ENCODE measurements at regions not wholly inside any gene's neighbourhood (a gene's known extent, or its start where the extent isn't known, plus 50 kb on each side); places are given as distances from the start of the nearest gene placed in this dataset.

- TF ChIP-seq CTCF (IDR thresholded peaks at IDR 0.05; ENCODE audit: low read depth, low read length), result no peak
- no peak overlapping the region for H3K4me3 ChIP-seq (ENCODE audit: low read depth, low read length)
- in situ Hi-C loops (cut with HindIII; ENCODE audit: low sequenced_read_pairs), result no loop called here
- DNase-seq (ENCODE audit: low read depth, low spot score), result no peak
These were observed 89.0 kb upstream of the GK2 start for GRCh38 chr4:79497001-79497400.

- in situ Hi-C loops (cut with HindIII; ENCODE audit: low sequenced_read_pairs), result no loop called here
- H3K4me3 ChIP-seq (ENCODE audit: low read depth, low read length), result no peak overlapping the region
- no peak for TF ChIP-seq CTCF (IDR thresholded peaks at IDR 0.05; ENCODE audit: low read depth, low read length)
- no peak for DNase-seq (ENCODE audit: low read depth, low spot score)
These were observed 87.4 kb upstream of the GK2 start for GRCh38 chr4:79495447-79495846.

GRCh38 chr4:79492148-79492547, 84.1 kb upstream of the GK2 start:
- TF ChIP-seq CTCF (IDR thresholded peaks at IDR 0.05; ENCODE audit: low read depth, low read length), result no peak
- in situ Hi-C loops (cut with HindIII; ENCODE audit: low sequenced_read_pairs), result no loop called here
- DNase-seq (ENCODE audit: low read depth, low spot score), result no peak
- no peak overlapping the region for H3K4me3 ChIP-seq (ENCODE audit: low read depth, low read length)

GRCh38 chr4:79489506-79489905, 81.5 kb upstream of the GK2 start:
- DNase-seq (ENCODE audit: low read depth, low spot score), result no peak
- no peak overlapping the region for H3K4me3 ChIP-seq (ENCODE audit: low read depth, low read length)
- in situ Hi-C loops (cut with HindIII; ENCODE audit: low sequenced_read_pairs), result no loop called here
- TF ChIP-seq CTCF (IDR thresholded peaks at IDR 0.05; ENCODE audit: low read depth, low read length), result no peak

- H3K4me3 ChIP-seq (ENCODE audit: low read depth, low read length), result no peak overlapping the region
- in situ Hi-C loops (cut with HindIII; ENCODE audit: low sequenced_read_pairs), result no loop called here
- DNase-seq (ENCODE audit: low read depth, low spot score), result no peak
- TF ChIP-seq CTCF (IDR thresholded peaks at IDR 0.05; ENCODE audit: low read depth, low read length), result no peak
These were observed 68.2 kb upstream of the GK2 start for GRCh38 chr4:79476196-79476595.

GRCh38 chr4:79473439-79473724, 65.4 kb upstream of the GK2 start:
- DNase-seq (ENCODE audit: low read depth, low spot score), result no peak
- in situ Hi-C loops (cut with HindIII; ENCODE audit: low sequenced_read_pairs), result no loop called here
- no peak overlapping the region for H3K4me3 ChIP-seq (ENCODE audit: low read depth, low read length)
- TF ChIP-seq CTCF (IDR thresholded peaks at IDR 0.05; ENCODE audit: low read depth, low read length), result no peak

Data from astrocyte of the spinal cord (primary cell).